Hematopoietic multipotent progenitor cell treated with erythropoietin and hydrocortisone succinate and interleukin-3 and kit ligand, for 4 days (in vitro differentiated cells): ENCODE measurements at regions not wholly inside any gene's neighbourhood (a gene's known extent, or its start where the extent isn't known, plus 50 kb on each side); places are given as distances from the start of the nearest gene placed in this dataset.
"Not testable (repeated sequence)": the region's sequence is repeated elsewhere in the genome, so short reads cannot be mapped to it uniquely, and the experiment has no call there.

ENCODE experiments used
- DNase-seq: peaks from one replicate; pipeline ENCODE4 v3.0.0-alpha.2; 2015

- no peak for DNase-seq
Observed at GRCh38 chr12:114823724-114824123, 139.7 kb upstream of the TBX3 start.

GRCh38 chr12:114821570-114821969 is 137.6 kb upstream of the TBX3 start:
- no peak for DNase-seq

- DNase-seq, result no peak
Observed at GRCh38 chr12:114820796-114821195, 136.8 kb upstream of the TBX3 start.

- no peak for DNase-seq
Observed at GRCh38 chr12:114817571-114818425, 133.8 kb upstream of the TBX3 start.

GRCh38 chr12:114815026-114815795 is 131.2 kb upstream of the TBX3 start:
- no peak for DNase-seq

- no peak for DNase-seq
Observed at GRCh38 chr12:114812858-114813761, 129.1 kb upstream of the TBX3 start.

- DNase-seq, result no peak
Observed at GRCh38 chr12:114812384-114812783, 128.4 kb upstream of the TBX3 start.

GRCh38 chr12:114809097-114809496 is 125.1 kb upstream of the TBX3 start:
- DNase-seq, result no peak

GRCh38 chr12:114801381-114801780 is 117.4 kb upstream of the TBX3 start:
- not testable (repeated sequence) for DNase-seq

- DNase-seq, result not testable (repeated sequence)
Observed at GRCh38 chr12:114800566-114800965, 116.6 kb upstream of the TBX3 start.

GRCh38 chr12:114799574-114800487 is 115.9 kb upstream of the TBX3 start:
- DNase-seq, result peak; percentile 3

GRCh38 chr12:114794049-114794558 is 110.1 kb upstream of the TBX3 start:
- DNase-seq, result no peak

- DNase-seq, result no peak
Observed at GRCh38 chr12:114790276-114790675, 106.3 kb upstream of the TBX3 start.

GRCh38 chr12:114789821-114790220 is 105.8 kb upstream of the TBX3 start:
- no peak for DNase-seq

- DNase-seq, result no peak
Observed at GRCh38 chr12:114789276-114789675, 105.3 kb upstream of the TBX3 start.

GRCh38 chr12:114784526-114784925 is 100.6 kb upstream of the TBX3 start:
- DNase-seq, result no peak

GRCh38 chr12:114783089-114783618 is 99.2 kb upstream of the TBX3 start:
- DNase-seq, result no peak

- no peak for DNase-seq
Observed at GRCh38 chr12:114780746-114781399, 96.9 kb upstream of the TBX3 start.

- no peak for DNase-seq
Observed at GRCh38 chr12:114779647-114780046, 95.7 kb upstream of the TBX3 start.

- DNase-seq, result no peak
Observed at GRCh38 chr12:114779186-114779585, 95.2 kb upstream of the TBX3 start.
